WERI-Rb-1 (cell line): ENCODE measurements at regions not wholly inside any gene's neighbourhood (a gene's known extent, or its start where the extent isn't known, plus 50 kb on each side); places are given as distances from the start of the nearest gene placed in this dataset.

Source experiments
- DNase-seq: peaks from one replicate; pipeline ENCODE4 v3.0.0-alpha.2; 2020
- H3K27ac ChIP-seq: fragments of 250-450 bp; sonication (Bioruptor Pico); 2 replicates; pipeline ENCODE4 v1.5.1; 2020; ENCODE audit warnings: mild to moderate bottlenecking, moderate library complexity
- H3K27me3 ChIP-seq: fragments of 250-450 bp; sonication (Bioruptor Pico); 2 replicates; pipeline ENCODE4 v1.5.1; 2021; ENCODE audit warnings: mild to moderate bottlenecking, low read depth, moderate library complexity; ENCODE audit not compliant: insufficient read depth, severe bottlenecking
- H3K36me3 ChIP-seq: fragments of 250-450 bp; sonication (Bioruptor Pico); 2 replicates; pipeline ENCODE4 v1.5.1; 2020; ENCODE audit warnings: mild to moderate bottlenecking, moderate library complexity
- H3K4me3 ChIP-seq: 2 replicates; pipeline ENCODE4 v1.5.1; 2011; ENCODE audit warnings: low read depth, mild to moderate bottlenecking, control low read depth, low read length
- H3K9me3 ChIP-seq: fragments of 250-450 bp; sonication (Bioruptor Pico); 2 replicates; pipeline ENCODE4 v1.5.1; 2021; ENCODE audit warnings: mild to moderate bottlenecking, moderate library complexity; ENCODE audit not compliant: severe bottlenecking
- CTCF ChIP-seq: IDR thresholded peaks from 2 replicates; pipeline ENCODE4 v1.5.1; 2011; ENCODE audit warnings: low read depth, mild to moderate bottlenecking, control low read depth, inconsistent platforms, low read length

- peaks cover 85% of the 10 kb centered on the region for H3K27me3 ChIP-seq
- H3K36me3 ChIP-seq = no peaks in the 10 kb centered on the region
- no peak for TF ChIP-seq CTCF
- DNase-seq = no peak
- H3K27ac ChIP-seq = no peak overlapping the region
- no peak overlapping the region for H3K4me3 ChIP-seq
- H3K9me3 ChIP-seq = no peaks in the 10 kb centered on the region
These were observed 810.4 kb downstream of the TRIML1 start for GRCh38 chr4:188949596-188949995.

GRCh38 chr4:188955066-188955465, 815.8 kb downstream of the TRIML1 start:
- H3K9me3 ChIP-seq = no peaks in the 10 kb centered on the region
- H3K4me3 ChIP-seq = no peak overlapping the region
- H3K36me3 ChIP-seq = no peaks in the 10 kb centered on the region
- TF ChIP-seq CTCF = no peak
- H3K27ac ChIP-seq = no peak overlapping the region
- H3K27me3 ChIP-seq = peaks cover 83% of the 10 kb centered on the region
- no peak for DNase-seq

DNA sequence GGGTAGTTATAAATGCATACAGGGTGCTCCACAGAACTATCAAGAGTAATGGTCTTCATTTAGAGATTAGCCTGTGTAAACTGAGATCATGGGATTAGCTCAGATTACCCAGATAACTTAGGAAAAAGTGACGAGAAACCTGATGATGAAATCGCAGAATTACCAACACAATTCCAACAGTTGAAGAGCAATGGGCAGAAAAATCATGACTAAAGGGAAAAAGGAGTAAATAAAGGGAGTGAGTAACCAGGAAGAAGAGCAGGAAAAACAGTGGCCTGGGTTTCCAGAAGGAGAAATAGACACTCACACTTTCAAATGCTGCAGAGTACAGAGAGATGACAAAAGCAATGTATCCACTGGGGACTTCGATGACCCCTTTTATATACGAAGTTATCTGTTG, 817.3 kb downstream of the TRIML1 start:
- Histone ChIP-seq H3K36me3 (no peaks in the 10 kb centered on the region), H3K9me3 (no peaks in the 10 kb centered on the region), H3K27me3 (peaks cover 86% of the 10 kb centered on the region), H3K4me3 (no peak overlapping the region), H3K27ac (no peak overlapping the region)
- DNase-seq = no peak
- TF ChIP-seq CTCF = no peak

- H3K27me3 ChIP-seq = peaks cover 81% of the 10 kb centered on the region
- H3K27ac ChIP-seq = no peak overlapping the region
- no peaks in the 10 kb centered on the region for H3K9me3 ChIP-seq
- no peak for DNase-seq
- no peak overlapping the region for H3K4me3 ChIP-seq
- H3K36me3 ChIP-seq = no peaks in the 10 kb centered on the region
- TF ChIP-seq CTCF = no peak
These were observed 819.1 kb downstream of the TRIML1 start for GRCh38 chr4:188958346-188958745.

DNA sequence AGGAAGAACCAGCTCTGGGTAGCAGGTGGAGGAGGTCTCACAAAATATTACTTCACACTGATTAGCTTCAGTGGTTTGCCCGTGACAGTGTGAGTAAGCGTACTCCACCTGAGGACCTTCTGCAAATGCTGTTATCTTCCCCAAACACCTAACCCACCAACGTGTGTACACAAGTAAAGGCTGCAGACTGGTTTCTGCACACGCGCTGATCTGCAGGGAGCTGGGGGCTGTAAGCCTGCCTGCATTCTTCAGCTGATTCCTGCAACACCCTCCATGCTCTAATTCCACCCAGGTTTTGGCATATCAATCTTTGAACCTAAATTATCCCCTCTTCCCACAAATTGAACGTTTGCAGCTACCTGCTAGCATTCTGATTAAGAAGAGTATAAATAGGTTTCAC, 820.2 kb downstream of the TRIML1 start:
- H3K27ac ChIP-seq = no peak overlapping the region
- no peaks in the 10 kb centered on the region for H3K9me3 ChIP-seq
- H3K4me3 ChIP-seq = no peak overlapping the region
- no peak for DNase-seq
- no peaks in the 10 kb centered on the region for H3K36me3 ChIP-seq
- peaks cover 80% of the 10 kb centered on the region for H3K27me3 ChIP-seq
- TF ChIP-seq CTCF = no peak

DNA sequence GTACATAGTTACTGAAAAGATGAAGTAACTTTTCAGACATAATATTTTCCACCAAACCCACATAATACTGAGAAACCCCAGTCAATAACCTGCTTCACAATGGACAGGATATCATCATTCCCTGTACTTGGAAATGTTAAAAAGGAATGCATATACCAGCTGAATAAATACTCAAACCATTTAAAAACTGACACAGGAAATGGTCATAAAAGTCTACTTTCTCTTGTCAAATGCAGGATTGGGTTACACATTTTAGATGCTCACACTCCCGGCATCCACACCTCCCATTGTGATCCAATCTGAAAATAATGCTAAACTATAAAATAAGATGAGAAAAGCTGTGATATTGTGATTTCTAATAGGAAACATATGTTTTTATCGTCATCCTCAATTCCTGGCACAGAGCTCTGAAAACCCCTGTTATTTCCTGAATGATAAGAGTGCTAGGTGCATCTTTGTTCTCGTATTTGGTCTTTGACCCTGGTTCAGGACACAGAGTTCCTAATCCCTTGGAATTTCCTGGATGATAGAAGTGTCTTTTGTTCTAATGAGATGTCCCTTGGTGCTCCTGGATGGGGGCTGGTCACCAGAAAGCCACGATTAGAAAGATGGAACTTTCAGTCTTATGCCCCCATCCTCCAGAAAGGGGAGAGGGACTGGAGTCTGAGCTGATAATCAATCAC, 821.3 kb downstream of the TRIML1 start:
- TF ChIP-seq CTCF = no peak
- no peak overlapping the region for H3K27ac ChIP-seq
- H3K27me3 ChIP-seq = peaks cover 79% of the 10 kb centered on the region
- DNase-seq = no peak
- H3K9me3 ChIP-seq = no peaks in the 10 kb centered on the region
- no peak overlapping the region for H3K4me3 ChIP-seq
- no peaks in the 10 kb centered on the region for H3K36me3 ChIP-seq
